NT2/D1 (cell line): ENCODE measurements at regions not wholly inside any gene's neighbourhood (a gene's known extent, or its start where the extent isn't known, plus 50 kb on each side); places are given as distances from the start of the nearest gene placed in this dataset.

ENCODE experiments used
- DNase-seq: peaks from one replicate; pipeline ENCODE4 v3.0.0-alpha.2; 2011; ENCODE audit warnings: low read depth, low spot score
- H3K27me3 ChIP-seq: 2 replicates; pipeline ENCODE4 v1.6.0; 2011; ENCODE audit warnings: mild to moderate bottlenecking; ENCODE audit not compliant: insufficient read length, insufficient read depth
- H3K36me3 ChIP-seq: 2 replicates; pipeline ENCODE4 v1.6.1; 2011; ENCODE audit warnings: mild to moderate bottlenecking, low read length, mixed read lengths; ENCODE audit not compliant: insufficient read depth, insufficient read length
- H3K4me1 ChIP-seq: 2 replicates; pipeline ENCODE4 v1.5.1; 2011; ENCODE audit not compliant: insufficient read depth, insufficient read length
- H3K4me3 ChIP-seq: 2 replicates; pipeline ENCODE4 v1.5.1; 2011; ENCODE audit warnings: low read depth; ENCODE audit not compliant: insufficient read length
- H3K9ac ChIP-seq: 2 replicates; pipeline ENCODE4 v1.6.0; 2011; ENCODE audit warnings: low read depth; ENCODE audit not compliant: insufficient read length
- H3K9me3 ChIP-seq: 2 replicates; pipeline ENCODE4 v1.5.1; 2011; ENCODE audit warnings: mild to moderate bottlenecking, low read length; ENCODE audit not compliant: insufficient read depth
- SUZ12 ChIP-seq: IDR thresholded peaks from 2 replicates; pipeline ENCODE4 v1.6.1; 2011; ENCODE audit not compliant: insufficient read length, insufficient read depth; ENCODE audit errors: extremely low read depth
- YY1 ChIP-seq: IDR thresholded peaks from 2 replicates; pipeline ENCODE4 v1.6.1; 2011; ENCODE audit not compliant: insufficient read length, insufficient read depth
- ZNF274 ChIP-seq: IDR thresholded peaks from 2 replicates; pipeline ENCODE4 v1.6.1; 2011; ENCODE audit warnings: mild to moderate bottlenecking, low read depth, low read length

DNA sequence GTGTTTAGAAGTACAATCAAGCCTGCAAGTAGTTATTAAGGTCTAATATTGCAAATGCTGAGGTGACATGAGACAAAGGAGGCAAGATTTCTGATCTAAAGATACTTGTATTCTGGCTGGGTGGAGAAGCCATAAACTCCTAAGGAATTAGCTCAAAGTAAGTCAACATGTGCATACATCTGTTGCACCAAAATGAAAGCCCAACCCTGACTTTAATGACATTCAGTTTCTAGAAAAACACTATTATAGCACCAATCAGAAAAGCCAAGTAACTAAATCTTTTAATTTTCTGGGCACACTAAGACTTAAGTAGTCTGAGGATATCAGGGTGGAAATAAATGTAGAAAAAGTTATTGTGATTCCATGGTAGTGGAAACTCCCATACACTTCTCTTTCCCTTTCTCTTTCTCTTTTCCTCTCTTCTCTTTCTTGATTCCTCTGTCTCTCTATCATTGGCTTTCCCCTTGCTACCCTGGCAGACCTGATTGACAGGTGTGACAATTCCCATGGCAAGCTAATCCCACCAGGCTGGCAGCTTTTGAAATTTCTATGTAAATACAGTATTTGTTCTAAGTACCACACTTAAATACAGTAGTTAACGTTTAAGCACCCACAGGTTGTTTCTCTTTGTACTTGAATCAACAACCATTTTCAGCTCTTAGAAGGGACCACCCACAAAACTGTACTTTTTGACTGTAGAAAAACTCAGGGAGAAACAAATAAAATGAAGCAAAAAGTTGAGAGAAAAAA is 528.4 kb upstream of the SEMA6D start:
- DNase-seq, result peak; percentile 69
- Histone ChIP-seq H3K4me3 (no peak overlapping the region), H3K27me3 (peaks cover 99% of the 10 kb centered on the region), H3K4me1 (no peaks in the 10 kb centered on the region), H3K9ac (no peak overlapping the region), H3K36me3 (no peaks in the 10 kb centered on the region), H3K9me3 (no peaks in the 10 kb centered on the region)
- TF ChIP-seq ZNF274, result no peak
- no peak for TF ChIP-seq YY1
- TF ChIP-seq SUZ12, result no peak

DNA sequence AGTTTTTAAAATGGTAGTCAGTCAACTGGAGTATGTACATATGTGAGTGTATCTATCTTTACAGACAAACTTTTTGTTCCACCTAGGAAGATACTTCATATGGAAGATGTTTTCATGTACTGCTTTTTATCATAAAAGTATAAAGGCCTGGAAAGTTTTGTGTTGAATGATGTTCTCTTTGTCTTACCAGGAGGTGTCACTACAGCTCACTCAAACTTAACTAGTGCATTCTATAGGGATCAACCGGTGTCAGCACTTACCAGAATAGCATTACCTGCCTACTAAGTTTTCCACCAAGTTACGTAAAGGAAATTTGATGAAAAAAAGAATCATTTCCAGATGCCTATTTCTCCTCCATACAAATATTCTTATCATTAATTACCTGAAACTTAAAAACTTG is 522.6 kb upstream of the SEMA6D start:
- TF ChIP-seq ZNF274, result no peak
- no peak for TF ChIP-seq YY1
- TF ChIP-seq SUZ12, result no peak
- no peak overlapping the region for H3K9ac ChIP-seq

DNA sequence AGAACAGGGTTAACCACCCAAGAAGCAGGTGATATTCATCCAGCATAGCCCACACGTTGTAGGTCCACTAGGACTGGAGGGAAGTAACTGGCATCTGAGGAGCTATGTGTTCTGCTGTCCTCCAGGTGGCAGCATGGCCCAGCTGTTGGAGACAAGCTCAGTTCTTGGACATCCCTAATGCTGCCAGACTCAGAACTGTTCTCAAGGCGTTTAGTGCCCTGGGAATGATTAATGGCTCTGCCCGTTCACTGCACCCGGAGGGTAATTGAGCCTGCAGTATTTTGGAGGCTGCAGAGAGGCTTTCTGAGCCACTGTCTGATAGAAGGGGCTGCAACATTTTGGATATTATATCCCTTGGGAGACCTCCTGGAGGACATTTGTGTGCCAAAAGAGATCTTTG is 521.3 kb upstream of the SEMA6D start:
- Histone ChIP-seq H3K9ac (no peak overlapping the region), H3K4me3 (no peak overlapping the region), H3K36me3 (no peaks in the 10 kb centered on the region), H3K4me1 (no peaks in the 10 kb centered on the region), H3K9me3 (no peaks in the 10 kb centered on the region), H3K27me3 (peaks cover 28% of the 10 kb centered on the region)
- peak; percentile 66 for DNase-seq
- TF ChIP-seq SUZ12 (no peak), YY1 (no peak), ZNF274 (no peak)

More for the DNA sequence above, 522.6 kb upstream of the SEMA6D start:
- Histone ChIP-seq H3K27me3 (peaks cover 41% of the 10 kb centered on the region), H3K4me1 (no peaks in the 10 kb centered on the region), H3K4me3 (no peak overlapping the region), H3K36me3 (no peaks in the 10 kb centered on the region), H3K9me3 (no peaks in the 10 kb centered on the region)
- DNase-seq, result no peak

DNA sequence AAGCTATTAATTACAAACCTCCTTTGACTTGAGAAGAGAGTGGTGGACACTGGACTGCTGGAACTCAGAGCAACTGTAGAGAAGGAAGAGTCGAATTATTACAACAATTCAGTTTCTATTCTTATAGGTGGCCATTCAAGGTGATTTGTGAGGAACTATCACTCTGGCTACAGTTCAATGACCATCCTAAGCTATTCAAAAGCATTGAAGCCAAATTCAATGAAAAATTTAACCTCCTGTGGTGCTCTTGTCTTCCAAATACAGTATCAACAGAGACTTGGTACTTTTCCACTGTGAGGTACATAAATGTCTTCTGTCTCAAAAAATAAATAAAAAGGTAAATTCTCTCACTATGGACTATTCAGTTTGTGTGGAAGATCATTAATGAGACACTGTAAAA is 513.3 kb upstream of the SEMA6D start:
- Histone ChIP-seq H3K27me3 (no peaks in the 10 kb centered on the region), H3K4me1 (no peaks in the 10 kb centered on the region), H3K9ac (no peak overlapping the region), H3K4me3 (no peak overlapping the region), H3K9me3 (no peaks in the 10 kb centered on the region), H3K36me3 (no peaks in the 10 kb centered on the region)
- DNase-seq, result no peak
- TF ChIP-seq YY1 (no peak), SUZ12 (no peak), ZNF274 (no peak)

DNA sequence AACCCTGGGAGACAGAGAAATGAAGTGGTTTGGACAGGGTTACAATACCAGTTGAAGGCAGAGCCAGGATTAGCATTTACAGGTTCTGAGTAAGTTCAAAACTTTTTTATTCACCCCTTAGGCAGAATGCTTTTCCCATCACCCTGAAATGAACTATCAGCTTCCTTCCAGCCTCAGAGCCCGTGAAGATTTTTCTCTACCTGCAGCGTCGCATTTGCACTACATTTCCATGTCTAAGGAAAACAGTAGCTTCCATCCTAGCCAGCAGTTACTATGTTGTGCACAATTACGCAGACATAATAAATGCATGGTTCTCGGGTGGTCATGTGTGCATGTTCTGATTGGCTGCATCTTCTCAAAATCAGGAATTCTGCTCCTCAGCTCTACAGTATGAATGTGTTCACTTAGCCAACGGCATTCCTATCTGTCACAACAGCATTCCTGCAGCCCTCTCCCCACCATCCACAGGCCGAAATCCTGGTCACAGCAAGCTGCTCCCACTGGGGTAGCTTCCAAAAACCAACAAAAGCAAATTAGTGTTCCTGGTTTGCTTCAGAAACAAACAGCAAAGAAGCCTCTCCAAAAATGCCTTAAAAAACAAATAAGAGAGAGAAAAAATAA is 510.8 kb upstream of the SEMA6D start:
- TF ChIP-seq ZNF274 (no peak), SUZ12 (no peak), YY1 (no peak)
- DNase-seq, result no peak

DNA sequence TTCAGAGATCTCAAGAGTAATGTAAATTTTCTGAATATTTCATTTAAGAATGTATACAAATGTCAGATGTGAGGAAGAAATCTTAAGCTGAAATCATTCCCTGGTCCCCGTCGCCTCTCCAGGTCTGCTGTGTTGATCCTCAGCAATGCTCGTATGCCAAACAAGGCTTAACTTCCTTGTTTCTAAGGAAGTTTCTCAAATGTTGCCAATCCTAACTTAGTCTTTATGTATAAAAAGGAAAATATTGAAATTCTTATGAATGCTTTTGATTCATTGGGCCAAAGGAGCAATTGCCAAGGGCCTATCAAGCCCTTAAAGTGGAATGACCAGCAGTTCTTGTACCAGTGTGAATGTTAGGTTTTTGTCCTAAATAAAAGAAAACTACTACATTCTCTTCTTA is 507.7 kb upstream of the SEMA6D start:
- no peak for DNase-seq
- no peak overlapping the region for H3K4me3 ChIP-seq
- no peaks in the 10 kb centered on the region for H3K36me3 ChIP-seq
- no peak overlapping the region for H3K9ac ChIP-seq
- no peaks in the 10 kb centered on the region for H3K27me3 ChIP-seq
- H3K9me3 ChIP-seq, result no peaks in the 10 kb centered on the region
- no peak for TF ChIP-seq YY1
- TF ChIP-seq ZNF274, result no peak
- TF ChIP-seq SUZ12, result no peak
- H3K4me1 ChIP-seq, result no peaks in the 10 kb centered on the region

More for the DNA sequence above, 510.8 kb upstream of the SEMA6D start:
- H3K4me3 ChIP-seq, result no peak overlapping the region
- no peaks in the 10 kb centered on the region for H3K27me3 ChIP-seq
- no peaks in the 10 kb centered on the region for H3K9me3 ChIP-seq
- no peak overlapping the region for H3K9ac ChIP-seq
- H3K4me1 ChIP-seq, result no peaks in the 10 kb centered on the region
- no peaks in the 10 kb centered on the region for H3K36me3 ChIP-seq

DNA sequence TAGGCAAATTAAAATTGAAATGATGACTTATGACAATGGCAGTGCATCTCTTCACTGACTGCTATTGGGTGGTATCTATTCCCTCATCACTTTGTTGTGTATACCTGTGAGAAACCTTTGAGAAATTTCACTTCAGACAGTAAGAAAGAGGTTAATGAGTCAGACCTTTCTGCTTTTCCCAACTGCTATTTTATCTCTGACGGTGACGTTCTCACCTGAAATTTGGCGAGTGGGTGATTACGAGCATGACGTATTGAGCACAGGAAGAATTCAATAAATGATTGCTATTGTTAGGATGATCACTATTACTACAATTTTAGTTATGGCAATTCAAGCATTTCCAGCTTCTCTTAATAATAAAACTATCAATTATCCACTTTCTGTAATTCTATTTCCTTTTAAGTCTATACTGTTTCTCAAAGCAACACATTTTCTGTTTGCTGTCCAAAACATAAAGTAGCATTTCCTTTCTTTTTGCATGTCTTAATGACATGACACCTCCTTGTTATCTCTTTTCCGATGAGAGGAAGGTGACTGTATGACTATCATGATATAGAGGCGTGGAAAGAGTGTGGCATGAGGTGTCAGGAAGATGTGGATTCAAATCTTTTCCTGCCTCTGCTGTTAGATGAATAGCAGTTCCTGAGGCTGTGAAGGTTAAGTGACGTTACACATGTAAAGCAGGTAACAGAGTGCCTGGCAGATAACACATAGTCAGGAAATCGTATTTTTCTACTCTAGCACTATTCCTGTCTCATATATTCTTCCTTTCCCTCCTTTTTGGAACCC is 504.9 kb upstream of the SEMA6D start:
- Histone ChIP-seq H3K9me3 (no peaks in the 10 kb centered on the region), H3K4me3 (no peak overlapping the region), H3K4me1 (no peaks in the 10 kb centered on the region), H3K9ac (no peak overlapping the region), H3K27me3 (no peaks in the 10 kb centered on the region), H3K36me3 (no peaks in the 10 kb centered on the region)
- TF ChIP-seq ZNF274, result no peak
- no peak for TF ChIP-seq YY1
- no peak for TF ChIP-seq SUZ12
- no peak for DNase-seq
